ENCODE measurements at regions not wholly inside any gene's neighbourhood (a gene's known extent, or its start where the extent isn't known, plus 50 kb on each side); places are given as distances from the start of the nearest gene placed in this dataset.

GRCh38 chr7:46589286-46589685, 668.2 kb upstream of the IGFBP3 start:
- CTCF ChIA-PET = no interaction called here
- POLR2A ChIA-PET = no interaction called here
- no peak overlapping the region for H3K4me3 ChIP-seq (ENCODE audit: low read depth, low read length)
- TF ChIP-seq, protein P1, sequence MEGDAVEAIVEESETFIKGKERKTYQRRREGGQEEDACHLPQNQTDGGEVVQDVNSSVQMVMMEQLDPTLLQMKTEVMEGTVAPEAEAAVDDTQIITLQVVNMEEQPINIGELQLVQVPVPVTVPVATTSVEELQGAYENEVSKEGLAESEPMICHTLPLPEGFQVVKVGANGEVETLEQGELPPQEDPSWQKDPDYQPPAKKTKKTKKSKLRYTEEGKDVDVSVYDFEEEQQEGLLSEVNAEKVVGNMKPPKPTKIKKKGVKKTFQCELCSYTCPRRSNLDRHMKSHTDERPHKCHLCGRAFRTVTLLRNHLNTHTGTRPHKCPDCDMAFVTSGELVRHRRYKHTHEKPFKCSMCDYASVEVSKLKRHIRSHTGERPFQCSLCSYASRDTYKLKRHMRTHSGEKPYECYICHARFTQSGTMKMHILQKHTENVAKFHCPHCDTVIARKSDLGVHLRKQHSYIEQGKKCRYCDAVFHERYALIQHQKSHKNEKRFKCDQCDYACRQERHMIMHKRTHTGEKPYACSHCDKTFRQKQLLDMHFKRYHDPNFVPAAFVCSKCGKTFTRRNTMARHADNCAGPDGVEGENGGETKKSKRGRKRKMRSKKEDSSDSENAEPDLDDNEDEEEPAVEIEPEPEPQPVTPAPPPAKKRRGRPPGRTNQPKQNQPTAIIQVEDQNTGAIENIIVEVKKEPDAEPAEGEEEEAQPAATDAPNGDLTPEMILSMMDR (IDR thresholded peaks at IDR 0.05; ENCODE audit: insufficient read depth, low read length, missing control alignments) = no peak
- DNase-seq (ENCODE audit: low read depth, low spot score) = no peak

DNA sequence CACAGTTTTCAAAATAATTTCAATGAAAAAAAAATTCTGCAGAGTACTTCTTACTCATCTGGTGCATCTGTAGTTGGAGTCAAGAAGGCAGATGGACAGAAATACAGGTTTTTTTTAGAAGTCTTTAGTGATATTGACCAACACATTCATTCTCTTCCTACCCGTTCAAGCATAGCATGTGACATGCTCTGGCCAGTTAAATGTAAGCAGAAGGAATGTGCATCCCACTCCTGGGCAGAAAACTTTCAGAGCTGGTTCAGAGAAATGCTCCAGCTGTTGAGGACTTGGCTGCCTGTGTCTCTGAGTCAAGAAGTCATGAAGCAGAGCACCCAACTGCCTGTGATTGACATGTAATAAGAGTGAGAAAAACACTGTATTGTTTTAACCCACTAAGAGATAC, 665.3 kb upstream of the IGFBP3 start:
- POLR2A ChIA-PET = no interaction called here
- CTCF ChIA-PET = no interaction called here
- H3K4me3 ChIP-seq (ENCODE audit: low read depth, low read length) = no peak overlapping the region

GRCh38 chr7:46583656-46584055, 662.6 kb upstream of the IGFBP3 start:
- no peak for DNase-seq (ENCODE audit: low read depth, low spot score)

More for the DNA sequence above, 665.3 kb upstream of the IGFBP3 start:
- TF ChIP-seq, protein P1 (IDR thresholded peaks at IDR 0.05; ENCODE audit: insufficient read depth, low read length, missing control alignments) = no peak
- DNase-seq (ENCODE audit: low read depth, low spot score) = no peak

DNA sequence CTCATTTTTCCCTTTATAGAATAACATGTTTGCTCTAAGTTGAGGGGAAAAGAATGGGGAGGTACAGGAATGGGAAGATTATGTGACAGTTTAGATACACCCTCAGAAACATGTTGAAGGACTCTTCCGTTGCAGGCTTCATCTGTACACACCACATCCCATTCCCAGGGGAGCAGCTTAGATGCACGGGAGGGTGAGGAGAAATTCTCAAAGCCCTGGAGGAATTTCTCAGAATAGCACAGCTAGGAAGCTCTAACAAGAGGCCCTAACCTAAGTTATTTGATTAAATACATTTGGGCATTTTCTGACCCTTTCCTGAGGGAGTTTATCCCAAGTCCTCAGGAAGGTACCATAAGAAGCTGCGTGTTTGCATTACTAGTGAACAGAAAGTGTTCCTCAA, 660.2 kb upstream of the IGFBP3 start:
- DNase-seq (ENCODE audit: low read depth, low spot score) = no peak
- POLR2A ChIA-PET = no interaction called here
- TF ChIP-seq, protein P1 (IDR thresholded peaks at IDR 0.05; ENCODE audit: insufficient read depth, low read length, missing control alignments) = no peak
- H3K4me3 ChIP-seq (ENCODE audit: low read depth, low read length) = no peak overlapping the region
- CTCF ChIA-PET = interaction anchor here (1.6 kb wide), 1 partner anchor 10 kb away, joined by 3 read pairs; no protein-coding TSS in a partner anchor

More at GRCh38 chr7:46583656-46584055, 662.6 kb upstream of the IGFBP3 start:
- CTCF ChIA-PET = no interaction called here
- POLR2A ChIA-PET = no interaction called here
- H3K4me3 ChIP-seq (ENCODE audit: low read depth, low read length) = no peak overlapping the region
- TF ChIP-seq, protein P1 (IDR thresholded peaks at IDR 0.05; ENCODE audit: insufficient read depth, low read length, missing control alignments) = no peak

DNA sequence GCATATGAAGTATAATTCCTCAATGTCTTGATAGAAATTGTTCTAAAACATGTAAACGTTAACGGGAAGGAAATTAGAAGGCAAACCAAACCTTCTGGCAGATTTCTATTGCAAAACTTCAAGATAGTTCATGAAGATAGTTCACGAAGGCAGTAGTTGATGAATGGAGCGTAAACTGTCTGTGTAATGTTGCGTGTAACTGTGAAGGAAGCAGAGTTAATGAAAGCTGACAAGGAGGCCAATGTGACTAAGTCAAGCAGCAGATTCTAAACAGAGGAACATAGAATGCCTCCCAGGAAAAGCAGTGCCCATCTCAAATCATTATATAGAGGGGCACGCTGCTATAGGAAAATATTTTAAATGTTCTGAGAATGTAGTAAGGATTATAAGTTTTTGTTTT, 659.7 kb upstream of the IGFBP3 start:
- POLR2A ChIA-PET = no interaction called here

DNA sequence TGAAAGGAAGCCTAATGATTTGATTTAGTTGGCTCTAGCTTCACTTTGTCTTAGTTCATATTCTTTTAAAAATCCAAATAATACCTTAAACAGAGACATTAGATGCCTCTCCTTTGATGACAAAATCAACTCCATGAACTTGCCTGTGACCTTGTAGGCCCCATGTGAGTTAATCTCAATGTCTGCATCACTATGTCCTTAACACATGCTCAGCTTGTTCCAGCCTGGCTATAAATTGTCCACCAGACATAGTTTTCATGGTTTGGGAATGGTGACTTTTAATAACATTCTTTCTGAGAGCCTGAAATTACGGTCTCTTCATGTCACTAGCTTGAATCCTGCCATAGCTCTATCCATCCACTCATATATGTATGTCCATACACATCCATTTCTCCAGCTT, 656.3 kb upstream of the IGFBP3 start:
- H3K4me3 ChIP-seq (ENCODE audit: low read depth, low read length) = no peak overlapping the region
- TF ChIP-seq, protein P1 (IDR thresholded peaks at IDR 0.05; ENCODE audit: insufficient read depth, low read length, missing control alignments) = no peak
- CTCF ChIA-PET = interaction anchor here (1.3 kb wide), 1 partner anchor 24 kb away, joined by 3 read pairs; no protein-coding TSS in a partner anchor
- no peak for DNase-seq (ENCODE audit: low read depth, low spot score)
- POLR2A ChIA-PET = no interaction called here

More for the DNA sequence above, 659.7 kb upstream of the IGFBP3 start:
- TF ChIP-seq, protein P1 (IDR thresholded peaks at IDR 0.05; ENCODE audit: insufficient read depth, low read length, missing control alignments) = no peak
- CTCF ChIA-PET = interaction anchor here (1.6 kb wide), 1 partner anchor 11 kb away, joined by 3 read pairs; no protein-coding TSS in a partner anchor
- no peak overlapping the region for H3K4me3 ChIP-seq (ENCODE audit: low read depth, low read length)
- DNase-seq (ENCODE audit: low read depth, low spot score) = no peak

Measured in AG04449 (cell line).